Gastrocnemius medialis (tissue), 4 donors: ENCODE measurements at regions not wholly inside any gene's neighbourhood (a gene's known extent, or its start where the extent isn't known, plus 50 kb on each side); places are given as distances from the start of the nearest gene placed in this dataset.

Source experiments
- ATAC-seq, 2 donors: fragments of 150-250 bp; one replicate each; pipeline ENCODE4 v1.9.1; 2016
- DNase-seq, 2 donors: peaks; one replicate each; pipeline ENCODE4 v3.0.0-alpha.2; 2019
- H3K27ac ChIP-seq, 4 donors: fragments of 200-600 bp; sonication (generic); 1 replicate in 1 of 4; 2 replicates in 3 of 4; pipeline ENCODE4 v1.5.1; 2016 to 2018; ENCODE audit warnings: mild to moderate bottlenecking in 2 of 4, moderate library complexity in 1 of 4
- H3K27me3 ChIP-seq, 3 donors: fragments of 200-600 bp; sonication (generic) in 2 of 3; 1 replicate in 1 of 3; 2 replicates in 2 of 3; pipeline versions ENCODE4 v1.5.1 to v1.6.0; 2016 to 2019; ENCODE audit warnings: mild to moderate bottlenecking in 1 of 3, moderate library complexity in 1 of 3
- H3K36me3 ChIP-seq, 2 donors: fragments of 200-600 bp; sonication (generic) in 1 of 2; one replicate each; pipeline ENCODE4 v1.5.1; 2017 to 2018
- H3K4me1 ChIP-seq, 2 donors: fragments of 200-600 bp; sonication (generic) in 1 of 2; one replicate each; pipeline ENCODE4 v1.5.1; 2016 to 2017; ENCODE audit warnings: mild to moderate bottlenecking in 2 of 2
- H3K4me3 ChIP-seq, 4 donors: fragments of 200-600 bp; sonication (generic) in 3 of 4; 1 replicate in 1 of 4; 2 replicates in 3 of 4; pipeline ENCODE4 v1.5.1; 2016 to 2019; ENCODE audit warnings: mild to moderate bottlenecking in 2 of 4
- H3K9me3 ChIP-seq, 3 donors: fragments of 200-600 bp; sonication (generic) in 2 of 3; 1 replicate in 1 of 3; 2 replicates in 2 of 3; pipeline ENCODE4 v1.5.1; 2016 to 2019
- CTCF ChIP-seq, 5 experiments: fragments of 450-650 bp in 3 of 5; fragments of 200-600 bp in 2 of 5; sonication (generic) in 2 of 5; IDR thresholded peaks in 4 of 5; conservative IDR thresholded peaks in 1 of 5; 1 replicate in 4 of 5; 2 replicates in 1 of 5; pipeline ENCODE4 v1.5.1; 2016 to 2019; ENCODE audit warnings: antibody characterized with exemption in 5 of 5, mild to moderate bottlenecking in 3 of 5, moderate library complexity in 3 of 5
- POLR2A ChIP-seq, 2 donors: fragments of 450-650 bp; IDR thresholded peaks; one replicate each; pipeline ENCODE4 v1.6.1; 2017; ENCODE audit warnings: antibody characterized with exemption in 2 of 2, mild to moderate bottlenecking in 2 of 2, moderate library complexity in 2 of 2
- in situ Hi-C, 4 donors: fragments of 200-750 bp; cut with MboI; loops; one replicate each; pipeline versions ENCODE4 v1.15.0 to v1.8.0; 2017; ENCODE audit warnings: low sequenced_read_pairs in 4 of 4
- intact Hi-C: fragments of 100-400 bp; cut with DNase I; formaldehyde crosslinking; loops from one replicate; pipeline ENCODE4 v1.15.1; 2023; ENCODE audit warnings: low total_unique reads

DNA sequence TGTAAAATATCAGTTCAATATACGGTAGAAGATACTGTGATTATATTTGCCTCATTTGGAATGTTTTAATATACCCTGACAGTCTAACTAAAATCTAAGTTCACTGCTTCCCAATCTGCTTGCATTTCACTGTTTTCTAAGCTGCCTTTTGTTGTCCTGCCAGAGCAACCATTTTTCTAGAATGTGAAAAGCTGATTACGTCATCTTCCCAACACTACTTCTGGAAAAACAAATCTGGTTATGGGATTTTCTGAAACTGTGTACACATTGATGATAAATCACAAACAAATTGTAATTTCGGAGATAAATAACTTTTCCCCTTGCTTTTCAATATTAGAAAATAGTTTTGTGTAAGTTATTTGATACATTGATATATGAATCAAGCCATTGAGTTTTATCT lies 1529.0 kb downstream of the CDH11 start:
- no peaks in the 10 kb centered on the region for H3K4me1 ChIP-seq
- ATAC-seq, result no peak
- H3K27me3 ChIP-seq, result no peaks in the 10 kb centered on the region
- no peak for TF ChIP-seq POLR2A (IDR thresholded peaks at IDR 0.05)
- no peak for TF ChIP-seq CTCF (IDR thresholded peaks at IDR 0.05 in 4 of 5, conservative IDR thresholded peaks at IDR 0.05 in 1 of 5)
- no peak overlapping the region for H3K4me3 ChIP-seq
- H3K27ac ChIP-seq, result no peak overlapping the region
- no peaks in the 10 kb centered on the region for H3K36me3 ChIP-seq
- no peaks in the 10 kb centered on the region for H3K9me3 ChIP-seq
- DNase-seq, result no peak
- intact Hi-C loops, result no loop called here
- in situ Hi-C loops, result no loop called here

DNA sequence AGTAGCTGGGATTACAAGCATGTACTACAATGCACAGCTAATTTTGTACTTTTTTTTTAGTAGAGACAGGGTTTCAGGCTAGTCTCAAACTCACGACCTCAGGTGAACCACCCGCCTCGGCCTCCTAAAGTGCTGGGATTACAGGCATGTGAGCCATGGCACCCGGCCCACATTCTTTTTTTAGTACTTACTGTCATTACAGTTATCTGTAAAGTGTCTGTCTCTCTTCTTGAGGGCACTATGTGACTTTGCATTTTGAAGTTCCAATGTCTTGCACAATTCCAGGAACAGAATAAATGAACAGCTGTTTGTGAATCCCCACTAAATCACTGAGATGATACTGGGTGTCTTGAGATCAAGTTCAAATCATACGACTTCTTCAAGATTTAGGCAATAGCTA lies 1540.3 kb downstream of the CDH11 start:
- Histone ChIP-seq H3K4me3 (no peak overlapping the region), H3K9me3 (no peaks in the 10 kb centered on the region), H3K27ac (no peak overlapping the region), H3K27me3 (no peaks in the 10 kb centered on the region), H3K4me1 (no peaks in the 10 kb centered on the region), H3K36me3 (no peaks in the 10 kb centered on the region)
- in situ Hi-C loops (no loop called here), intact Hi-C loops (no loop called here)
- ATAC-seq, result no peak
- DNase-seq, result no peak
- no peak for TF ChIP-seq CTCF (IDR thresholded peaks at IDR 0.05 in 4 of 5, conservative IDR thresholded peaks at IDR 0.05 in 1 of 5)
- TF ChIP-seq POLR2A (IDR thresholded peaks at IDR 0.05), result no peak

DNA sequence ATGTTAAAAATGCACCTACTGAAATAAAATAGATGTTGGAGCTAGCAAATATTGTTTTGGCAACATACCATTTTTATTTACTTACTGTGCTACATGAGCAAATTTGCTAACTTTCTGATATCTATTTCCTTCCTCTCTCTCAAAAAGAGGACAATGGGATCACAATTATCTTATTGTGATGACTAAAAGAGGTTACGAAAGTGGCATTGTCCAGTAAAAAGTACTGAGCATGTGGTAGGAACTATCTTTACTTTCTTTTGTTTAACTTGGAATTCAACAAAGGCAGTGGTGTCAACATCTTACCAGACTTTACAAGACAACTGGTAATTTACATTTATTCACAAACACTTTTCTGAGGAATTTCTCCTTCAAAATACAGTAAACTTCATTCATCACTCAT lies 1542.6 kb upstream of the CDH8 start:
- no peaks in the 10 kb centered on the region for H3K9me3 ChIP-seq
- TF ChIP-seq POLR2A (IDR thresholded peaks at IDR 0.05), result no peak
- TF ChIP-seq CTCF (IDR thresholded peaks at IDR 0.05 in 4 of 5, conservative IDR thresholded peaks at IDR 0.05 in 1 of 5), result no peak
- H3K36me3 ChIP-seq, result no peaks in the 10 kb centered on the region
- no peaks in the 10 kb centered on the region for H3K27me3 ChIP-seq
- H3K27ac ChIP-seq, result no peak overlapping the region
- DNase-seq, result no peak
- intact Hi-C loops, result no loop called here
- no peak for ATAC-seq
- in situ Hi-C loops, result no loop called here
- H3K4me1 ChIP-seq, result no peaks in the 10 kb centered on the region
- no peak overlapping the region for H3K4me3 ChIP-seq

- intact Hi-C loops, result no loop called here
- Histone ChIP-seq H3K27me3 (no peaks in the 10 kb centered on the region), H3K4me1 (no peaks in the 10 kb centered on the region), H3K27ac (no peak overlapping the region), H3K36me3 (no peaks in the 10 kb centered on the region), H3K4me3 (no peak overlapping the region), H3K9me3 (no peaks in the 10 kb centered on the region)
- TF ChIP-seq CTCF (IDR thresholded peaks at IDR 0.05 in 4 of 5, conservative IDR thresholded peaks at IDR 0.05 in 1 of 5), result no peak
- no peak for TF ChIP-seq POLR2A (IDR thresholded peaks at IDR 0.05)
- ATAC-seq, result no peak
- DNase-seq, result no peak
- in situ Hi-C loops, result no loop called here
Observed at GRCh38 chr16:63577891-63578290, 1541.7 kb upstream of the CDH8 start.

DNA sequence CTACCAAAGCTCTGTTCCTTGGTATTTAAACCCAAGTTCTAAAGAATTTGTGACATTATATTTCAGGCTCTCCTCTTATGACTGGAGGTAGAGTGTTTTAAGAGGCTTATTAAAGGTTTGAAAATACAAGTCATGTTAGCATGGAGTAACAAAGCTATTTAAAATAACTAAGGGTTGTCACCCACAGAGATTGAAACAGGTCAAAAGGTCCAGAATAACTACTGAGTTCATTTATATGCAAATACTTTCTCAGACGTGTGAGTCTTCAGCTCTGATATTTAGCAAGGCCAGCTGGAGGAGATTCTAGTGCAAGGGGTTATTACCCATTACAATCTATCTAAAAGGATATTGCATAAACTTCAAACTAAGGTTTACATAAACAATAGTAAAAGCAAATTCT lies 1538.8 kb upstream of the CDH8 start:
- Histone ChIP-seq H3K27me3 (no peaks in the 10 kb centered on the region), H3K36me3 (no peaks in the 10 kb centered on the region), H3K27ac (no peak overlapping the region), H3K9me3 (no peaks in the 10 kb centered on the region), H3K4me1 (no peaks in the 10 kb centered on the region), H3K4me3 (no peak overlapping the region)
- intact Hi-C loops, result no loop called here
- no peak for DNase-seq
- TF ChIP-seq POLR2A (IDR thresholded peaks at IDR 0.05), result no peak
- no peak for TF ChIP-seq CTCF (IDR thresholded peaks at IDR 0.05 in 4 of 5, conservative IDR thresholded peaks at IDR 0.05 in 1 of 5)
- ATAC-seq, result no peak
- in situ Hi-C loops, result no loop called here
